ENCODE measurements at regions not wholly inside any gene's neighbourhood (a gene's known extent, or its start where the extent isn't known, plus 50 kb on each side); places are given as distances from the start of the nearest gene placed in this dataset.
"Not testable (repeated sequence)": the region's sequence is repeated elsewhere in the genome, so short reads cannot be mapped to it uniquely, and the experiment has no call there.

DNA sequence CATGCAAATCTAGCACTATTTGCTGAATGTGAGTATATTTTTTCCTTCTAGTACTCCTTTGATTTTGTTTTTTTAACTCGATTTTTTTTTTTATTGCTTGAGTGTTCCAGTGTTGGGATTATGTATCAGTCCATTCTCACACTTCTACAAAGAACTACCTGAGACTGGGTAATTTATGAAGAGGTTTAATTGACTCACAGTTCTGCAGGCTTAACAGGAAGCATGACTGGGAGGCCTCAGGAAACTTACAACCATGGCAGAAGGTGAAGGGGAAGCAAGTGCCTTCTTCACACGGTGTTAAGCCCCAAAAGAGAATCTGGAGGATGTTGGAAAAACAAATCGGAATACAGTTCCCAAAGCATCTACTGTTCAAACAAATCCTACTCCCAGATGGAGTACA is 69.1 kb downstream of the ZNF518B start:
- not testable (repeated sequence) for FAIRE-seq; DNase-seq (ENCODE audit: low spot score)

DNA sequence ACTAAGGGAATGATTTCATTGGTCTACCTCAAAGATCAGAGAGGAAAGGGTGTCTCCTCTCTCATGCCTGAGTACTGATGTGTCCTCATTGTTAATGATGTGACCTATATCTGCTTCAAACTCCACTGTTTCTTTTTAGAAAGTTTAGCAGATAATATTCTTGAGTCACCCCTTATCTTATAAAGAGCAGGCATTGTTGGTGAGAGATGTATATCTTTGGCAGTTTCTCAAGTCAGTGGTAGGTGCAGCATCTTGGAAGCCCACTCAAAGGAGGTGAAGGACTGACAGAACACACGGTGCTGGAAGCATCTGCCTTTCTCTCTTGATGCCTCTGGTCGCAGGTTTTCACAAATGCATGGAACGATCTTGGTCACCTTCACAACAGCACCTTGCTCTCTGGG is 71.2 kb downstream of the ZNF518B start:
- FAIRE-seq: no peak
- no peak for DNase-seq (ENCODE audit: low spot score)

DNA sequence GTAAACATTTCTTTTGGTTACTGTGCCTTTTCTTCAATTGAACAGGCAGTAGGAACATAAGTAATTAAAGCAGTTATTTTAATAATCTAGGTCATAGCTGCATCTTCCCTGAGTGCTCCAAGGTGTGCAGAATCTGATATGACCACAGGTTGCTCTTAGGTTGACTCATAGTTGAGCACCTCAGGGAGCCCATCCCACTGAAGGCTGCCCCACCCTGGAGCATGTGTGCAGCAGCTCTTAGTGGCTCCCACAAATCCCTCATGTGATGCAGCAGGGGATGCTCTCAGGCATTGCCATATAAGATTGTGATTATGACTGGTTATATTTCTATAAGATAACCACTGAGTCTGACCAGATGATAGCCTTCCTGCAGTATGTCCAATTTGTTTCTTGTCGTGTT is 72.3 kb downstream of the ZNF518B start:
- DNase-seq (ENCODE audit: low spot score) (no peak), FAIRE-seq (no peak)

DNA sequence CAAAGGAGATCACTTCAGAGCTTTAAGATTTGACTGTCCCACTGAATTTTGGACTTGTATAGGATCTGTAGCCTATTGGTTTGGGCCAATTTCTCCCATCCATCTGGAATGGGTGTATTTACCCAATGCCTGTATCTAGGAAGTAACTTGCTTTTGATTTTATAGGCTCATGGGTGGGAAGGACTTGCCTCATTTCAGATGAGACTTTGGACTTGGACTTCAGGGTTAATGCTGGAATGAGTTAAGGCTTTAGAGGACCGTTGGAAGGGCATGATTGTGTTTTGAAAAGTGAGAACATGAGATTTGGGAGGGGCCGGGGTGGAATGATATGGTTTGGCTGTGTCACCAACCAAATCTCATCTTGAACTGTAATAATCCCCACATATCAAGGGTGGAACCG is 73.8 kb downstream of the ZNF518B start:
- DNase-seq (ENCODE audit: low spot score) (no peak), FAIRE-seq (no peak)

DNA sequence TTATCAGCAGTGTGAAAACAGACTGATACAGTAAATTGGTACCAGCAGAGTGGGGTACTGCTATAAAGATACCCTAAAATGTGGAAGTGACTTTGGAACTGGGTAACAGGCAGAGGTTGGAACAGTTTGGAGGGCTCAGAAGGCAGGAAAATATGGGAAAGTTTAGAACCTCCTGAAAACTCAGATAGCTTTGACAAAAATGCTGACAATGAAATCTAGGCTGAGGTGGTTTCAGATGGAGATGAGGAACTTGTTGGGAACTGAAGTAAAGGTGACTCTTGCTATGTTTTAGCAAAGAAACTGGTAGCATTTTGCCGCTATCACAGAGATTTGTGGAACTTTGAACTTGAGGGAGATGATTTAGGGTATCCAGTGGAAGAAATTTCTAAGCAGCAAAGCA is 75.1 kb downstream of the ZNF518B start:
- DNase-seq (ENCODE audit: low spot score); FAIRE-seq: not testable (repeated sequence)

DNA sequence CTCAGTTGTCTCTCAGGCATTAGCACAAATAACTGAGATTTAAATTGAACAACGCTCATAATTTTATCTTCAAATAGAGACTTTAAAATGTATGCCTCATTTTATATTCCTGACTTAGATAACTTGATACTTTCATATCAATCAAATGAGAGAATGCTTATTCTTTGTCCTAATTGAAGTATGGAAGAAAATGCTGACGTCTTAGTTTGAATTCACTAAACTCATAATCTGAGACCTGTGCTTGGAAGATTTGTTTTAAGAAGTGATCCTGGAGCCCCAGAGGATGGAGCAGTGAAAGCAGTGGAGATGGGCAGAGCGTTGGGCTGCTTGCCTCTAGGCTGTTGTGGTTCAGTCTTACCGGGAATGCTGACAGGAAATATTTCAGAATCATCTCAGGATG is 76.1 kb downstream of the ZNF518B start:
- DNase-seq (ENCODE audit: low spot score) (no peak), FAIRE-seq (no peak)

DNA sequence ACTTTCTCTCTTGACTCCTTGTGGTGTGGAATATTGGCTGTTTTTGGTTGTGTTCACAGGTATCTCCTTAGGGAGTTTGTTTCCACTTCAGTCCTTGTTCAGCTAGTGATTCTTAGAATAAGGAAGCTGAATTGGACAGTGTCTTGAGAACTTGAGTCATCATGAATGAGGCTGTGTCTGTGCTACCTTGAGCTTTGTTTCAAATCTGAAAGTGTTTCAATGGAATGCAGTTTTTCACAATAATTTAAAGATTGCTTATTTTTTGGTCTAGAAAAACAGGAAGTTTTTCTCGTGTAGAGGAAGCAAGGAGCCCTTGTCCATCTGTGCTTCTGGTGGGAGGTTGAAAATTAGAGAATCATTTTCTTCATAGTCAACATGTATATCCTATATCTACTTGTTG is 76.5 kb downstream of the ZNF518B start:
- no peak for DNase-seq (ENCODE audit: low spot score)
- no peak for FAIRE-seq

DNA sequence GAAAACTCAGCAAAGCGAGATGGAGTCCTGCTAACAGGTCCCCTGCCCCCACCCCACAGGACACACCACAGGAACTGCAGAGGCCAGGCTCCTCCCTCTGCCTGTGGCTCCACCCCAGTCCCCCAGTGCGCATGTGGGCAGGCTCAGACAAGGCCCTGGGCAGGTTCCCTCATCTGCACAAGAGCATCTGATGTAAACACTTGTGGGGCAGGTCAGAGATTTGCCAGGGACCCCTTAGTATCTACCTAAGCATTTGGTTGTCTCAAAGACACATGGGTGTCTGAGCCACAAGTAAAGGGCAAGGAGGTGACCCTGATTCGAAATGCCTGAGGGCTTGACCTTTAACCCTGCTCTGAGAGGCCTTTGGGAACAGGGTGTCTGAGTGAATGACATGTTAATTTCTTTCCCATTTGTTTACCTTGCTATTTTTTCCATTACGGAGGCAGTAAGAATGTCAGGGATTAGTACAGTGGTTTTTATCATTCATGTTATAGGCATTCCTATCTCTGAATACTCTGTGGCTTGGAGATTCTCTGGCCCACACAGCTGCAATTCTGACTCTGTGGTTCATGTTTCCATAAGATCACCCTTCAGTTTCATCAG is 85.3 kb downstream of the ZNF518B start:
- FAIRE-seq: no peak
- DNase-seq (ENCODE audit: low spot score): peak; percentile 2

DNA sequence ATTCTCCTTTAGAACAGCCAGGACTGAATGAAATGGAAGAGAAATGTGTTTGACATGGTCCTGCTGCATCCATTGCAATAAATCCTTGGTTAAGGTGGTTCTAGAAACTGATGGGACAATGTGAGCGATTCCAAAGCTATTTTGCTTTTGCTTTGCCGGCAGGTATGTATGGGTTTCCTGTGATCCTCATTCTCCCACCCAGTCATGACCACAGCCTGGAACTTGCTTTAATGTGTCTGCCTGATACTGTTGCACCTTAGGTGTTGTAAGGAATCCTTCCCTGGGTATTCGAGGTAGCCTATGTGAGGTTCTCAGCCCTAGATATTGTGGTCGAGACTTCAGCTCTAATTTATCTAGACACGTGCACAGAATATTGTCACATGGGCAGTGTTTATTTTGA is 86.1 kb downstream of the ZNF518B start:
- DNase-seq (ENCODE audit: low spot score): no peak
- no peak for FAIRE-seq

DNA sequence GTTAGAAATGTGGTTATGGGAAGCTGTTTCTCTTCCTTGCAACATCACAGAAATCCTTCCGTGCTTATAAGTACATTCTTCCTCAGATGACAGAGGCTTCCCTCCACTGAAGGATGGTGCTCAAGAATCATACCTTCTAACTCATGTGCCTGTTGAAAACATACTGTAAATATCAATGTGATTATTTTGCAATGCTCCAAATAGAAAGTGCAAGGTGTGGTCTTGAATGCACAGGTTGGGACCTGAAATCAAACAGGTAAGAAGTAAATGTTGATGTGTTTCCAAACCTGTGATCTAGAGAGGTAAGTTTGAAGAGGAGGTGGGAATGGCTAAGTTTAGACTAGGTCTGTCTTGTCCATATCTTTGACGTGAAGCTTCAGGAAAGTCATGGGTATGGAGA is 87.7 kb downstream of the ZNF518B start:
- FAIRE-seq: no peak

DNA sequence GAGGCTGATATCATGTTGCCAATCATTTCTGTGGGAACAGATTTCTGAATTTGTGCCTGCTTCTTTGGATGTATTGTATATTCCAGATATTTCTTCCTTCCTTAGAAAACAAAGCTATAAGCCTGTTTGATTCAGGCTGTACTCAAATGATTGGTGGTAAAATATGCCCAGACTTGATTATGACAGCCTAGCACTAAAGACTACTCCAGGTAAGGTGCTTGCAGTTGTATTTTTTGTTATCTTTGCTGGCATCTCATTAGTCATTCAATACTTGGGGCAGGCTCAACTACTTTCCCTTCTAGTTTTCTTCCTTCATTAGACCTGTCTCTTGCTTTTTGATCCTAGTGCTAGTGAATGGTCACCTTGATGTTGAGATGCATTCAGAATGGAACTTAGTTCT is 90.6 kb downstream of the ZNF518B start:
- FAIRE-seq: no peak

More for the DNA sequence above, 87.7 kb downstream of the ZNF518B start:
- DNase-seq (ENCODE audit: low spot score): no peak

DNA sequence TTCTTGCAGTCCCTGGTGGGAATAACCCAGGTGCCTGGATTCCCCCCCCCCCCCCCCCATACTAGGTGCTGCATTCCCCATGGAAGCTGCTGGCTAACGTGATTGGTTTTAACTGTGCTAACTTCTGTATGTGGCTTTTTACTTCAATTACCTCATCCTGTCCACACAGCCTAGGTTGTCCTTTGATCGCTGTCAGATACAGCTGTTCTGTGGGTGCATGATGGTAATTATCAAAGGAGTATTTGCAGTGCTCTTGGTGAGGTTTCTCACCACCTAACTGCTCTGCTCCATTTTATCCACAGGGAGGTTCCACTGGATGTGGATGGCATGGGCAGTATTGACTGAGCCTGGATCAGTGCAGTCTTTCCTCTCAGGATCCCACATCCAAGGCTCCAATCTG is 93.0 kb downstream of the ZNF518B start:
- FAIRE-seq (no peak), DNase-seq (ENCODE audit: low spot score) (no peak)

More for the DNA sequence above, 90.6 kb downstream of the ZNF518B start:
- no peak for DNase-seq (ENCODE audit: low spot score)

DNA sequence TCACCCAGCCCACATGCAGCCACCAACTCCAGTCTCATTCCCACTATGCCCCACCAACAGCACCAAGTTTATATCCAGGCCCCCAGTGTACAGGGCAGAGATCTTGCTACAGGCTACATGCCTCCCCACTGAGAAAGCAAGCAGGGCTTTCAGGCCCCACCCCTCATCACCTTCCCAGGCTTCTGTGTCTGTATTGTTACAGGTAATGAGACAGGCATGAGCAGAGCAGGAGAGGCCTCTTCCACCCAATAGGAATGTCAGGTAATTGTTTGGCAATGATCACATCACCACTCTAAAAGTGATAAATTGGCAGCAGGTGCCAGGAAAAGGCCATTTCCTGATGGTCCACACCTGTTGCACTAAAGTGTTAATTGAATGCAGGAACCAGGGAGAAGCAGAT is 102.5 kb downstream of the ZNF518B start:
- FAIRE-seq (no peak), DNase-seq (ENCODE audit: low spot score) (no peak)

DNA sequence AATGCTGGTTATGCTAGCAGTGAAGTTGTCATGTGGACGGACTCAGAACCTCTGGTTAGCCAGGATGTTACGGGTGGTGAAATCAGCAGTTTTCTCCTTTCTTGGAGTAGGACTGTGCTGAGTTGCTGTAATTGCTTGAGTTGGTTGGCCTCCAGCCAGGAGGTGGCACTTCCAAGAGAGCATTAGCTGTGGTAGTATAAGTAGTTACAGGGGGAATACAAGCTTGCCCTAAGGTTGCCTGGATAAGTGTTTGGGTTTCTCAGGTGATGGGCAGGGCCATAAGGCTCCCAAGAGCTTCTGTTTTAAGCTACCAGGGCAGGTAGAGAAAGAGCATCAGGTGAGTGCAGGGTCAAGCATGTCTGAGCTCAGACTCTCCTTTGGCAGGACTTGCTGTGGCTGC is 103.0 kb downstream of the ZNF518B start:
- no peak for DNase-seq (ENCODE audit: low spot score)
- FAIRE-seq: no peak

DNA sequence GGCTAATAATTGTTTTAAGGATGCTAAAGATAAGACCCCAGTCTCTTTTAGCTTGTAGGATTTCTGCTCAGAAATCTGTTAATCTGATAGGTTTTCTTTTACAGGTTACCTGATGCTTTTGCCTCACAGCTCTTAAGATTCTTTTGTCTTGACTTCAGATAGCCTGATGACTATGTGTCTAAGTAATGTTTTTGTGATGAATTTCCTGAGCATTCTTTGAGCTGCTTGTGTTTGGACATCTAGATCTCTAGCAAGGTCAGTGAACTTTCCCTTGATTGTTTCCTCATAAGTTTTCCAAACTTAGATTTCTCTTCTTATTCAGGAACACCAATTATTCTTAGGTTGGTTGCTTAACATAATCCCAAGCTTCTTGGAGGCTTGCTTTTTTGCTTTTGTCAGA is 104.1 kb downstream of the ZNF518B start:
- DNase-seq (ENCODE audit: low spot score) (no peak), FAIRE-seq (no peak)

DNA sequence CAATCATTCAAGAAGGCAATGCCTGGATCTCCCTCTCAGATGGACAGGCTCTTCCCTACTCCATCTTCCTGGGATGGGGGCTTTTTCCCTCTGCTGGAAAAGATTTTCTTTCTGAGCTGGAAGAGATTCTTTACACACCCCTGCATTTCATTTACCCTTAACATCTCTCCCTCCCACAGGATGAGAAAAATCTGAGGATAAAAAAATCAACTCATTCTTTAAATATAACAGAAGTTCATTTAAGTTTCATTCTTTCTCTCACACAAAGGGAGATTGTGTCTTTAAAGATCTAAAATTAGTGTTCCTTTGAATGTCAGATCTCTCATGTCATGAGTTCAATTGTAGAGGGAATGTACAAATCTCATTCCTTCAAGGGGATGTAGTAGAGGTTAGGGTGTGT is 109.0 kb downstream of the ZNF518B start:
- FAIRE-seq: no peak
- DNase-seq (ENCODE audit: low spot score): no peak

DNA sequence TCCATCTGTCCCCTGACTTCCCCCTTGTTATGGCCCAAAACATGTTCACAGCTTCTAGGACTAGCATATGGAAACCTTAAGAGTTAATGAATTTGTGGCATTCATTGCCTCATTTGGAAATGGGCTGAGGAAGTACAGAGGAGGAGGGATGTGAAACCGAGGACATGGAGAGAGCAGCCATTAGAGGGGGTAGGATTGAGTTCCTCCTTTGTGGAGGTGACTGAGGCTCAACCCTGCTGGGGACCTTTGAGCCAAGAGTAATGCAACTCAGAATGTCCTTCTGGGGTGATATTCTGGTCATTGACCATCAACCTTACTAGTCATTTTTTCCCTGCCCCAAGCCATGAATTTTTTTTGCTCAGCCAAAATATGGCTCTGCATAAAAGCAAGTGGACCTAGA is 109.4 kb downstream of the ZNF518B start:
- DNase-seq (ENCODE audit: low spot score): no peak
- no peak for FAIRE-seq

DNA sequence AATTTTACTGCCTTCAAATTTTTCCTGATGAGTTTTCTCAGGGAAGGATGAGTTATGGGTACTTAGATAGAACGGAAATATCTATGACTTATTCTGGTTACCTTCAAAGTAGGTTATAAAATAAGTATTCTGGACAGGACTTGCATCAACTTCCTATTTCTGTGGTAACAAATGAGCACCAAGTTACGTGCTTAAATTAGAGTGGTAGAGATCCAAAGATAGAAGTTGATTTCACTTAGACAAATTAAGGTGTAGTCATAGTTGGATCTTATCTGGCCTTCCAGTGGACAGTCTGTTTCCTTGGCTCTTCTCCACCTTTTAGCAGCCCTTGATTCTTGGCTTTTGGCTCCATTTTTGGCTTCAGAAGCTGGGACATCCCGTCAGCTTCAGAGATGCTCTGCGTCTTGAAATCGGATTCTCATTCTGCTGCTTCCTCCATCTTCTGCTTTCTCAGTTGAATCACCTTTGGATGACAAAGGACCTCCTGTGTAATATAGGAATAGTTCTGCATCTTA is 109.9 kb downstream of the ZNF518B start:
- DNase-seq (ENCODE audit: low spot score) (no peak), FAIRE-seq (no peak)

DNA sequence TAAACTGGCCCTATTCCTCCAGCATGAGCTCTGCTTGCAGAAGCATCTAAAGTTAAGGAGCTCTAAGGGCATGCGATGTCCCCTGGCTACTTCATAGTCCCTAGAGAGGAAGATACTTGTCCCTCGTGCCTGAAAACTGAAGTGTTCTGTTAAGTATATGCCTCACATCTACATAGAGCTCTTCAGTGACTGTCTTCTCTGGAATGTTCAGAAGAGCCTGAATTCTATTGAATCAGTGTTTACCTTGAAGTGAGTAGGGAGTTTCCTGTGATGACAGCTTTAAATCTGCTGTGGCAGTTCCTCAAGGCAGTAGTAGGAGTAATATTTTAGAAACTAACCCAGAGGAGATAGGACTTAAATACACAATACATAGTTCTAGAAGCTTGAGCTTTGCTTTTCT is 111.2 kb downstream of the ZNF518B start:
- no peak for FAIRE-seq

DNA sequence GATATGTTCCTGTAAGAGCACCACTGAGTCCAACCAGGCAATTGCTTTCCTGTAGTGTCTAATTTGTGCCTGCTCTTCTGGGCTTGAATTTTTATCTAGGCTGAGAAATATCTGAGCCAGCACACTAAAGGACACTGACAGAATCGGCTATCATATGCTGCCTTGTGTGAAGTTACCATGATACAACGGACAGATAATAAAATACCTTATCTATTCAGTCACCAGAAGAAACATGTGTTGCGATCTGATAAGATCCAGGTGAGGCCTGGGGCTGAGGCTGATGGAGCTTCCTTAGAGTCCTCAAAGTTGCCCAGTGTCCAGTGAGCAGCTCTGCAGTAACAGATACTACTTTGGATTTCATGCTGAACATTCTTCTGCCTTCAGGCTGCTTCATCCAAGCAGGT is 111.8 kb downstream of the ZNF518B start:
- no peak for FAIRE-seq

More for the DNA sequence above, 111.2 kb downstream of the ZNF518B start:
- no peak for DNase-seq (ENCODE audit: low spot score)

DNA sequence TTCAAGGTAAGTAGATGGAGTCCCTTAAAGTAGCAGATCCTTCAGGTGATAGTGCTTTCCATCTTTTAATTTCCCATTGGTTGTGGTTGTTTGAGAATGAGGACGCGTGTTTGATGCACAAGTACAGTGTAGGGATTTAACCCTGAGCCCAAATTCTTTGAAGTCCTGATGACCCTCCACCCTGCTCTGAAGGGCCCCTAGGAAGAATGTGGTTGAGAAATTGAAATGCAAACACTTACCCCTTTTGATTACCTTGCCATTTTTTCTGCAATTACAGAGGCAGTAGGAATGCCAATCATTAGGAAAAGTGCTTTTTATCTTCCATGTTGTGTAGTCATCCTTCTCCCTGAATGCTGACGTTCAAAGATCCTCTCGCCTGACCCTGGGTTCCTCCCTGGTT is 112.4 kb downstream of the ZNF518B start:
- FAIRE-seq (no peak), DNase-seq (ENCODE audit: low spot score) (no peak)

More for the DNA sequence above, 111.8 kb downstream of the ZNF518B start:
- no peak for DNase-seq (ENCODE audit: low spot score)

DNA sequence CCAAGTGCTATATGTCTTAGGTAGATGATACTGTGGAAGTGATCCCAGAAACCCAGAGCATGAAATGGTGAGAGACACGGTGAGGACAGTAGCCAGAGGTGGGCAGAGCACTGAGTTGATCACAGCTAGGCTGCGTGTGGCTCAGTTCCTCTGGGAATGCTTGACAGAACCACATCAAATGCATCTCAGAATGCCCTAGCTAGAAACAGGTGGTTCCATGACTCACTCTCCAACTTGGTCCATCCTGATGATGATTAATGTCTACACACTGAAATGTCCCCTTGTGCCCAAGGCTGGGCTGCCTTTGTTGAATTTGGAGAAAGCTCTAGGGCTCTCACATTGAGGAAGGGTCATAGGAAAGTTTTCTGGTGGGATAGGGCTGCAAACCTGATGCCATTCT is 113.6 kb downstream of the ZNF518B start:
- FAIRE-seq (no peak), DNase-seq (ENCODE audit: low spot score) (no peak)

DNA sequence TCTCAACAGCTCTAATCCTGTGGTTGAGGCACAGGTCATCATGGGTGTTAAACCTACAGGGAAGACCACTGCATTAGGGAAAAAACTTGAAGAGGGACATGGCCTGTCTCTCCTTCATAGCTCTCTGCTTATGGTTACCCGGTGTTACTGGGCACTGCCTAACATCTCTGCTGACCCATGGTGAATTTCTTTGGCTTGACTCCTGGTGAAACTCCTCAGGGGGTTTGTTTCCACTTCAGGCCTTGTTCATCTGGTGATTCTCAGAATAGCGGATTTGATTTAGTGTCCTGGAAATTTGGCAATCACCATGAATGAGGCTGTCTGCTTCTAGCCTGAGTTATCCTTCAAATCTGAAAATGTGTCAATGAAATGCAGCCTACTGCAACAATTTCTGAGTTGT is 114.4 kb downstream of the ZNF518B start:
- FAIRE-seq: no peak

DNA sequence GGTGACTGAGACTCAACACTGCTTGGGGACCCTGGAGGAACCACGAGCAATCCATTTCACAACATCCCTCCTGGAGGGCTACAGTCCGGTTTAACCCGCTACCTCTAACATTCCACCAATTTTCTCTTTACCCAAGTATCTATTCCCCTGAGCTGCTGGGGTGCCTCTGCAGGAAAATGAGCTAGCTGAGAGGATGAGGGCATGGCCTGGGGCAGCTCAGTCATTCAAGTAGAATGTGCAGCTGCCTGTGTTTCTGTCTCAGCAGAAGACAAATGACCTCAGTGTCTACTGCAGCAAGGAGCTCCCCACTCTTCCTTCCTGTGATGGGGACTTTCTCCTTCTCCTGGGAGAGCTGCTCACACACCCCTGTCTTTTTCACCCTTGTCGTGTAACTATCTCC is 120.8 kb downstream of the ZNF518B start:
- FAIRE-seq: no peak
- no peak for DNase-seq (ENCODE audit: low spot score)

More for the DNA sequence above, 114.4 kb downstream of the ZNF518B start:
- DNase-seq (ENCODE audit: low spot score): no peak

All from urothelium cell line (cell line).